HEK293 (cell line): ENCODE measurements at regions not wholly inside any gene's neighbourhood (a gene's known extent, or its start where the extent isn't known, plus 50 kb on each side); places are given as distances from the start of the nearest gene placed in this dataset.

Source experiments
- CTCF ChIA-PET: fragments of 350-600 bp; formaldehyde crosslinking; extraction: SDS; loops from one replicate; lab custom pipeline; 2021; ENCODE audit warnings: antibody characterized with exemption; lab: Yijun Ruan, JAX
- POLR2A ChIA-PET: fragments of 300-600 bp; formaldehyde crosslinking; extraction: SDS; loops from one replicate; lab custom pipeline; 2020; ENCODE audit warnings: antibody characterized with exemption, inconsistent platforms; lab: Yijun Ruan, JAX
- H3K27ac ChIP-seq: fragments of 200-500 bp; sonication (Bioruptor generic); 2 replicates; pipeline ENCODE4 v1.5.1; 2014; ENCODE audit warnings: low read depth, low read length, control low read depth, inconsistent platforms; ENCODE audit errors: extremely low read depth
- H3K36me3 ChIP-seq, 2 experiments: fragments of 200-500 bp in 1 of 2; sonication (Bioruptor generic) in 1 of 2; 1 replicate in 1 of 2; 2 replicates in 1 of 2; pipeline ENCODE4 v1.5.1; 2014 to 2017; ENCODE audit warnings: inconsistent platforms in 2 of 2, low read length in 2 of 2; ENCODE audit not compliant: control insufficient read depth in 2 of 2, insufficient read depth in 1 of 2
- H3K4me1 ChIP-seq: fragments of 200-500 bp; sonication (Bioruptor generic); 2 replicates; pipeline ENCODE4 v1.5.1; 2014; ENCODE audit warnings: mild to moderate bottlenecking, low read length, inconsistent platforms; ENCODE audit not compliant: control insufficient read depth, insufficient read depth
- H3K4me3 ChIP-seq: 2 replicates; pipeline ENCODE4 v1.5.1; 2011; ENCODE audit warnings: low read depth, mild to moderate bottlenecking, control low read depth, low read length, moderate library complexity
- H3K9me3 ChIP-seq: fragments of 200-500 bp; sonication (Bioruptor generic); 2 replicates; pipeline ENCODE4 v1.5.1; 2014; ENCODE audit warnings: low read depth, low read length, inconsistent platforms; ENCODE audit not compliant: control insufficient read depth, insufficient read depth
- BCL6B ChIP-seq: fragments of 450-650 bp; formaldehyde crosslinking; IDR thresholded peaks from 2 replicates; pipeline ENCODE4 v1.5.1; 2017; ENCODE audit warnings: missing biosample characterization, missing genetic modification characterization
- EGR2 ChIP-seq: fragments of 450-650 bp; formaldehyde crosslinking; IDR thresholded peaks from 2 replicates; pipeline ENCODE4 v1.5.1; 2016; ENCODE audit warnings: low read depth, missing biosample characterization, missing genetic modification characterization
- INSM2 ChIP-seq: fragments of 450-650 bp; formaldehyde crosslinking; IDR thresholded peaks from 2 replicates; pipeline ENCODE4 v1.5.1; 2016; ENCODE audit warnings: missing biosample characterization, missing genetic modification characterization
- KLF7 ChIP-seq: fragments of 450-650 bp; formaldehyde crosslinking; IDR thresholded peaks from 2 replicates; pipeline ENCODE4 v1.5.1; 2016; ENCODE audit warnings: missing biosample characterization, missing genetic modification characterization, borderline replicate concordance
- SP3 ChIP-seq: fragments of 450-650 bp; formaldehyde crosslinking; IDR thresholded peaks from 2 replicates; pipeline ENCODE4 v1.5.1; 2016; ENCODE audit warnings: missing biosample characterization, missing genetic modification characterization
- WT1 ChIP-seq: fragments of 450-650 bp; formaldehyde crosslinking; IDR thresholded peaks from 2 replicates; pipeline ENCODE4 v1.5.1; 2016; ENCODE audit warnings: missing biosample characterization, missing genetic modification characterization
- ZBTB48 ChIP-seq: fragments of 450-650 bp; formaldehyde crosslinking; IDR thresholded peaks from 2 replicates; pipeline ENCODE4 v1.5.1; 2016; ENCODE audit warnings: missing biosample characterization, missing genetic modification characterization
- ZFHX2 ChIP-seq: fragments of 450-650 bp; formaldehyde crosslinking; conservative IDR thresholded peaks from 2 replicates; pipeline ENCODE4 v1.5.1; 2016; ENCODE audit warnings: missing biosample characterization, missing genetic modification characterization
- ZFP69B ChIP-seq: fragments of 450-650 bp; formaldehyde crosslinking; IDR thresholded peaks from 2 replicates; pipeline ENCODE4 v1.5.1; 2016; ENCODE audit warnings: missing biosample characterization, missing genetic modification characterization
- ZNF174 ChIP-seq: fragments of 450-650 bp; formaldehyde crosslinking; IDR thresholded peaks from 2 replicates; pipeline ENCODE4 v1.5.0; 2017; ENCODE audit warnings: missing biosample characterization, mild to moderate bottlenecking, missing genetic modification characterization
- ZNF175 ChIP-seq: fragments of 450-650 bp; formaldehyde crosslinking; IDR thresholded peaks from 2 replicates; pipeline ENCODE4 v1.5.1; 2016; ENCODE audit warnings: missing biosample characterization, missing genetic modification characterization
- ZNF211 ChIP-seq: fragments of 450-650 bp; formaldehyde crosslinking; IDR thresholded peaks from 2 replicates; pipeline ENCODE4 v1.5.1; 2016; ENCODE audit warnings: low read depth, missing biosample characterization, missing genetic modification characterization
- ZNF223 ChIP-seq: fragments of 450-650 bp; formaldehyde crosslinking; IDR thresholded peaks from 2 replicates; pipeline ENCODE4 v1.5.1; 2016; ENCODE audit warnings: missing biosample characterization, missing genetic modification characterization
- ZNF521 ChIP-seq: fragments of 450-650 bp; formaldehyde crosslinking; IDR thresholded peaks from 2 replicates; pipeline ENCODE4 v1.5.1; 2017; ENCODE audit warnings: missing biosample characterization, mild to moderate bottlenecking, missing genetic modification characterization
- ZNF544 ChIP-seq: fragments of 450-650 bp; formaldehyde crosslinking; IDR thresholded peaks from 2 replicates; pipeline ENCODE4 v1.5.0; 2017; ENCODE audit warnings: missing biosample characterization, missing genetic modification characterization
- ZNF639 ChIP-seq: fragments of 450-650 bp; formaldehyde crosslinking; IDR thresholded peaks from 2 replicates; pipeline ENCODE4 v1.5.1; 2016; ENCODE audit warnings: missing biosample characterization, missing genetic modification characterization
- ZNF701 ChIP-seq: fragments of 450-650 bp; formaldehyde crosslinking; IDR thresholded peaks from 2 replicates; pipeline ENCODE4 v1.5.1; 2016; ENCODE audit warnings: missing biosample characterization, missing genetic modification characterization
- ZNF707 ChIP-seq: fragments of 450-650 bp; formaldehyde crosslinking; IDR thresholded peaks from 2 replicates; pipeline ENCODE4 v1.5.1; 2016; ENCODE audit warnings: missing biosample characterization, missing genetic modification characterization
- ZSCAN16 ChIP-seq: fragments of 450-650 bp; formaldehyde crosslinking; IDR thresholded peaks from 2 replicates; pipeline ENCODE4 v1.5.1; 2016; ENCODE audit warnings: missing biosample characterization, missing genetic modification characterization
- TF ChIP-seq, protein P1 (sequence below): fragments of 450-650 bp; formaldehyde crosslinking; optimal IDR thresholded peaks from 2 replicates; pipeline ENCODE3; 2016; ENCODE audit warnings: missing biosample characterization, mild to moderate bottlenecking, missing genetic modification characterization
- TF ChIP-seq, protein P2 (sequence below): fragments of 450-650 bp; formaldehyde crosslinking; IDR thresholded peaks from 2 replicates; pipeline ENCODE4 v1.5.1; 2016; ENCODE audit warnings: missing biosample characterization, missing genetic modification characterization

DNA sequence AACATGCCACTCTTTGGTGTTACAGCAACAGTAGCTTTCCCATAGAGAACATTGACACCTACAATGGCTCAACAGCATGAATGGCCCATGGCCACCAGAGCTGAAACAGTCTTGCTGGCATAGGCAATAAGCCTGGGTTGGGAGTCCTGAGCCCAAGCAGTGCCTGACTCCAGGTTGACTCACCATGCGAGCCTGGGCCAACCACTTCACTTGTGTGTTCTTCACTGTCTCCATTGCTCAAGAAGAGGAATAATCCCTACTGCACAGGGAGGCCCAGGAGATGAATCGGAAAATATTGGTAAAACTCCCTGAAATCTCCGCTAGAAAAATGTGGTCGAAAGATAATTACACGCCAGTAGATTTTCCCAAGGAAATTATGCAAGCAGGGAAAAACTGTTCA, 89.2 kb upstream of the INHBA start:
- no peak for TF ChIP-seq ZFHX2 (tag by site-specific recombination)
- no peak for TF ChIP-seq KLF7 (tag by site-specific recombination)
- TF ChIP-seq, protein P1, sequence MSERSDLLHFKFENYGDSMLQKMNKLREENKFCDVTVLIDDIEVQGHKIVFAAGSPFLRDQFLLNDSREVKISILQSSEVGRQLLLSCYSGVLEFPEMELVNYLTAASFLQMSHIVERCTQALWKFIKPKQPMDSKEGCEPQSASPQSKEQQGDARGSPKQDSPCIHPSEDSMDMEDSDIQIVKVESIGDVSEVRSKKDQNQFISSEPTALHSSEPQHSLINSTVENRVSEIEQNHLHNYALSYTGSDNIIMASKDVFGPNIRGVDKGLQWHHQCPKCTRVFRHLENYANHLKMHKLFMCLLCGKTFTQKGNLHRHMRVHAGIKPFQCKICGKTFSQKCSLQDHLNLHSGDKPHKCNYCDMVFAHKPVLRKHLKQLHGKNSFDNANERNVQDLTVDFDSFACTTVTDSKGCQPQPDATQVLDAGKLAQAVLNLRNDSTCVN (tag by site-specific recombination): no peak
- TF ChIP-seq, protein P2, sequence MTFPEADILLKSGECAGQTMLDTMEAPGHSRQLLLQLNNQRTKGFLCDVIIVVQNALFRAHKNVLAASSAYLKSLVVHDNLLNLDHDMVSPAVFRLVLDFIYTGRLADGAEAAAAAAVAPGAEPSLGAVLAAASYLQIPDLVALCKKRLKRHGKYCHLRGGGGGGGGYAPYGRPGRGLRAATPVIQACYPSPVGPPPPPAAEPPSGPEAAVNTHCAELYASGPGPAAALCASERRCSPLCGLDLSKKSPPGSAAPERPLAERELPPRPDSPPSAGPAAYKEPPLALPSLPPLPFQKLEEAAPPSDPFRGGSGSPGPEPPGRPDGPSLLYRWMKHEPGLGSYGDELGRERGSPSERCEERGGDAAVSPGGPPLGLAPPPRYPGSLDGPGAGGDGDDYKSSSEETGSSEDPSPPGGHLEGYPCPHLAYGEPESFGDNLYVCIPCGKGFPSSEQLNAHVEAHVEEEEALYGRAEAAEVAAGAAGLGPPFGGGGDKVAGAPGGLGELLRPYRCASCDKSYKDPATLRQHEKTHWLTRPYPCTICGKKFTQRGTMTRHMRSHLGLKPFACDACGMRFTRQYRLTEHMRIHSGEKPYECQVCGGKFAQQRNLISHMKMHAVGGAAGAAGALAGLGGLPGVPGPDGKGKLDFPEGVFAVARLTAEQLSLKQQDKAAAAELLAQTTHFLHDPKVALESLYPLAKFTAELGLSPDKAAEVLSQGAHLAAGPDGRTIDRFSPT (tag by site-specific recombination): no peak
- TF ChIP-seq ZNF175 (tag by site-specific recombination): no peak
- TF ChIP-seq BCL6B (tag by site-specific recombination): no peak
- TF ChIP-seq, all 188 proteins: peak for 0
- Histone ChIP-seq H3K4me3 (no peak overlapping the region), H3K4me1 (no peaks in the 10 kb centered on the region), H3K36me3 (no peaks in the 10 kb centered on the region), H3K9me3 (no peaks in the 10 kb centered on the region), H3K27ac (no peak overlapping the region)
- CTCF ChIA-PET: no interaction called here
- POLR2A ChIA-PET: no interaction called here

DNA sequence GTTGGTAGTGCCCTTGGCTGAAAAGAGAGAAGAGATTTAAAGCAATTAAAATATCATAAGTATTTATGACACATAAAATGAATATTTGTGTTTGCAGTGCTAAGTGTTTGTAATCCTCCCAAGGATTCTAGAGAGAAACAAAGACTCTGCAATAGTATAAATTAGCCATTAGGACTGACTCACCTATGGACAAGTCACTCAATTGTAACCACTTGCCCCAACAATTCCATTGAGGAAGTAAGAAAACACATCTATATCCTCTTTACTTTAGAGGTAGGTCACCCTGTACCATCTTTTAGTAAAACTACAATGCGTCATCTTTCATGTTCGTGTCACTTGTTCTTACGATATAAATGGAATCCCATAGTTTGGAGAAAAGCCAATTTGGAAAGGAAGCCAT, 85.7 kb upstream of the INHBA start:
- no peak for TF ChIP-seq ZNF211
- no peak for TF ChIP-seq ZNF544
- no peak for TF ChIP-seq ZSCAN16 (tag by site-specific recombination)
- TF ChIP-seq ZFP69B (tag by site-specific recombination): no peak
- TF ChIP-seq ZBTB48 (tag by site-specific recombination): no peak
- TF ChIP-seq ZNF701 (tag by site-specific recombination): no peak
- no peak for TF ChIP-seq EGR2 (tag by site-specific recombination)
- TF ChIP-seq WT1 (tag by site-specific recombination): no peak
- TF ChIP-seq ZNF521 (tag by site-specific recombination): no peak
- no peak for TF ChIP-seq ZNF707 (tag by site-specific recombination)
- no peak for TF ChIP-seq ZNF174
- no peak for TF ChIP-seq SP3
- TF ChIP-seq ZNF639 (tag by site-specific recombination): no peak
- TF ChIP-seq INSM2: no peak
- no peak for TF ChIP-seq ZNF223 (tag by site-specific recombination)
- Histone ChIP-seq H3K9me3 (no peaks in the 10 kb centered on the region), H3K4me1 (no peaks in the 10 kb centered on the region), H3K4me3 (no peak overlapping the region), H3K36me3 (no peaks in the 10 kb centered on the region), H3K27ac (no peak overlapping the region)
- POLR2A ChIA-PET: no interaction called here
- CTCF ChIA-PET: no interaction called here
